GM18858 (cell line): ENCODE measurements at regions not wholly inside any gene's neighbourhood (a gene's known extent, or its start where the extent isn't known, plus 50 kb on each side); places are given as distances from the start of the nearest gene placed in this dataset.
"Not testable (repeated sequence)": the region's sequence is repeated elsewhere in the genome, so short reads cannot be mapped to it uniquely, and the experiment has no call there.

ENCODE experiments used
- ATAC-seq: cut with Tn5 transposase; IDR thresholded peaks from one replicate; pipeline ENCODE4 v1.9.1; 2021; ENCODE audit not compliant: unreplicated experiment

DNA sequence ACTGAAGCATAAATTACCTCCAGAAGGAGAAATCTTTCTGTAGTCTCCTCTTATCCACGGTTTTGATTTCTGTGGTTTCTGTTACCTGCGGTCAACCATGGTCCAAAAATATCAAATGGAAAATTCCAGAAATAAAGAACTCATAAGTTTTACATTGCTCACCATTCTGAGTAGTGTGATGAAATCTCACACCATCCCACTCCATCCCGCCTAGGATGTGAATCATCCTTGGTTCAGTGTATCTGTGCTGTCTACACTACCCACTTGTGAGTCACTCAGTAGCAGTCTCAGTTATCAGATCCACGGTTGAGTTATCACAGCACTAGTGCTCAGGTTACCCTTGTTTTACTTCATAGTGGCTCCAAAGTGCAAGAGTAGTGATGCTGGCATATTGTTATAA, 371.2 kb downstream of the NFIB start:
- ATAC-seq: no peak

DNA sequence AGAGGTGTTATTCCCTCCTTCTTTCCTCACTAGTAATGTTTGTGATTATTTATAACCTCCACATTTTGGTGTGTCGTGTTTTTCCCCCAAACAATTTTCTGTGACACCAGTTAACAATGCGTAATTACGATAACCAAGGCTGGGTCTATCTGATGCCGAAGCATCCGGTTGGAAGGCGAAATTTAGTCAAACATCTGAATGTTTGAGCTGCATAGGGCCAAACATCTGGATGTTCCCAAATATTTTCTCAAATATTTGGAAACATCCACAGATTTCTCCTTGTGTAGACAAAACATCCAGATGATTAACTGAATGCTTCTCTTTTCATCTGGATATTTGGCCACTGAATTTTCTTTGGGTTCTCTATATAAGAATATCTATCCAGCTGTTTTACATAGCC, 371.7 kb downstream of the NFIB start:
- no peak for ATAC-seq

DNA sequence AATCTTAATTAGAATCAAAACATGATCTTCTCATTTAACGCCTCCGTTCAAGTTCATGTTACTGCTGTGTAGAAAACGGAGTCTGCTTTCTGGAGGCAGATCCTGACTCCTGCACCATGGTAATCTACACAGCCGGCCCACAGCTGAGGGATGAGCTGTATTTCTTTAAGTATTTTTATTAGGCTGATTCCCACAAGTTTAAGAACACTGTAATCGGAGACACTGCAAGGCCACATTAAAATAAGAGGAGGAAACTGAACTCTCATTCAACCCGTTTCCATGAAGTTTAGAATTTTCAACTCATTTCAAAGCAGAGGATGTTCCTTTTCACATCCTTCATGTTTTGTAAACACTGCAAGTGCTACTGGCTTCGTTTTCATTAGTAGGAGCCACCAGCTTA, 372.2 kb downstream of the NFIB start:
- ATAC-seq: no peak

DNA sequence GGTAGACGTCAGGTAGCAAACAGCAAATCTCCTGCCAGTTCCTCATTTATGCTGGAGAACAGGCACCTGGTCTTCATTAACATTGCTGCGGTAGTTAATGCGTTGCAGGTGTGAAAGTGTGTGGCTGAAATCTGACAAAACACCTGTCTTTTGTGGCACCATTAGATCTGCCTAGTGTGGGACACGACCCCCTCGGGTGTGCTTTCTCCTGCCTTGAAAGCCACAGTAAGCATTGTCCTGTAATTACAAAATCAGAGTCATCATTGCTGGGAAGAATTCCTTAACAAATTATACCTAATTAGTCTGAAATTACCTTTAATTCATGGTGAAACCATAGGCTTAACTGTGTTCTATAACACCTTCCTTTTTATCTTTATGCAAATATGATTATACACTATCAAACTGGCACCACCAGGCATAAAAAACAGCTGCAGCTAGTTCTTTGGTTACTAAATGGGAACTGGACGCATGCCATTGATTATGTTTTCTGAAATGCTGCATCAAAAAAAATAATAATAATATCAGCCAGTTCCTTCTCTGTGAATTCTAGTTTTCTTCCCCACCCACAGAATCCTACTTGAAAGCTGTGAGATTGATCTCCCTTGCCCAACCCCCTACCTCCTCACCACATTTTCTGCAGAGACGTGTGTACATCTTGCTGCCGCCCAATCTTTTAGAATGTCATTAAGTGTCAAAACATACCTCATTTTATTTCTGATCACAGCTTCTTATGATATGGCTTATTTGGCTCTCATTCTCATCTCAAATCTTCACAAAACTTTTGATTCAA, 374.0 kb downstream of the NFIB start:
- ATAC-seq: no peak

DNA sequence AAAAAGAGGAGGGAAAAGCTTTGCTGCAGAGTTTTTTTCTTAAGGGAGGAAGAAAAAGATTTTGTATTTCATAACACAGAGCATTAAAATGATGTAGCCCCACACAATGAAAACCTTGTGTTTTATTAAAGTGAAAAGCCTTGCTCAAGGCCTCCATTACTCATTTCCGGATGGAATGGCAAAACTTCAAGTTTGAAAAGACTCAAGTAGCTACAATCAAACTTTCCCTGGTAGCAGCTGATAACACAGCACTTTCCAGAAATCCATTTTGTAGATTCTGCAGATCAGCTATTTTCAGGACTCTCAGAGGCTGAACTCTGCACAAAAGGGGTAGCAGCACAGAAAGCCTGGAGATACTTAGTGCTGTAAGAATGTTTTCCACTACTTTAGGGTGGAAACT, 374.8 kb downstream of the NFIB start:
- no peak for ATAC-seq

DNA sequence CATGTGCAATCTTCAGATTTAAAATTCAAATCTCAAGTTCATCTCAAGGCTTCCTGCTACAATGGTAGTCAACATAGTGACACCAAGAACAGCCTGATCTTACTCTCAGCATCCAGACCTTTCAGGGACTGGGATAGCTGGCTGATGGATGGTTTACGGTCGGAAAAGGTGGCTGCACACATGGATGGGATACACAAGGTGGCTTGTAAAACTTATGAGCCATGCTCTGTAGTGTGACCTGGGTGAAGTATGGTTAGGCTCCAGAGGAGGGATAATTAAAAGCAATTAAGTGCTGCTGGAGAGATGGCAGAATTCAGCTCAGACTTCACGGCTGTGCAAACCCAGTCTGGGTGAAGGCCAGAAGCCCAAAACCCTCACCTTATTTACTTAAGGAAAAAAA, 379.5 kb downstream of the NFIB start:
- ATAC-seq: no peak

DNA sequence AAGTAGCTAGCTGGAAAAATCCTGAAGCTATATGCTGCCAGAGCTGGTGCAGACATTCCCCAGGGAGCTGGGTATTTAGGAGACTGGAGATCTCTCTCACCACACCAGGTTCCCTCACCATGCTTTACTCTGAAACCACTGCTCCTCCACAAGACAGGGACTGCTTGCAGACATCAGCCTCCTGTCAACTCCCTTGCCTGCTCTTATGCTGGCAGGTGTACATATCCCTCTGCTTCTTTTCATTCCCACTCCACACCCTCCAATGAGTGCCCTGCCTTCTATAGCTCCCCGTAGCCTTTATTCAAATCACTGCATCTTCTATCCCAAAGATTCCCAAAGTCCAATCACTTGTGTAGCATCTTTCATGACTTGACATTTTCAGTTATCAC, 380.7 kb downstream of the NFIB start:
- no peak for ATAC-seq

DNA sequence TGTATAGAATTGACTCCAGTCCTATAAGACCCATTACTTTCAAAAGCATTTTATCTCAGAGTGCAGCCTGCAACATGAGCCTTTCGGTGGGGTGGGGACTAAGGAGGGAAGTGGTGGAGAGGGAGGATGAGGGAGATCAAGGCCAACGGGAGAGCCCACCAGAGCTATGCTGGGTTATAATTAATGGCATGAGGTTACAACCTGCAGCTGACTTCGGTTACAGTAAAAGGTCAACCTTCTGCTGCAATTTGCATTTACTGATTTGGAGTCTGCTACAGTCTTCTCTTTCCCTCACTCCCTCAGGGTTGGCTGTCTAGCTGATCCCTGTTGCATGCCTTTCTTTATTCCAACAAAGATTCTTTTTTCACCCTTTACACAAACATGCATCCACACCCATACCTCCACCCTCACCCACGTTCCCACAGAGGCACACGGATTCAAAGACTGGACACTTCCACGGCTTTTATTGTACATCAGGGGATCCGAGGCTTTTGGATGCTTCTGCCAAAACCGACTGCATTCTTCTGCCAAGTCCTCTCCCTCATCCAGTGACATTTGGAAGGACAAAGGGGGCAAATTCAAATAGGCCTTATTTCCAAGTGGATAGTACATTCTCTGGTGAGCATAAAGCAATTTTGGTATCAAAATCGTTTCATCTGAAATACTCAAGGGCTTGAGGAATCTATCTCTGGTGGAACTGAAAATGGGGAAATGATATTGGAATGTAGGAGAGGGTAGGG, 381.2 kb downstream of the NFIB start:
- ATAC-seq: no peak

DNA sequence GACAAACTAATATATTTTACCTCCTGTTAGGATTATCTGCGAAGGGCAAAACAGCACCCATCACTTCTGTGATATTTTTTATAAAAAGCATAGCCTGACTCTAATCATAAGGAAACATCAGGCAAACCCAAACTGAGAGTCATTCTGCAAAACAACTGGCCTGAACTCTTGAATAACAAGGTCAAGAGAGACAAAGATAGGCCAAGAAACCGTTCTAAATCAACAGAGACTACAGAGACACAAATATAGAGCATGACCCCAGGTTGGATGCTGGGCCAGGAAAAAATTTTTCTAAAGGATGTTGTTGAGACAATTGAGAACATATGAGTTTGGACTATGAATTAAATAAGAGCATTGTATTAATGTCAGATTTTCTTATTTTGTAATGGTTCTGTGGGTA, 384.9 kb downstream of the NFIB start:
- no peak for ATAC-seq

DNA sequence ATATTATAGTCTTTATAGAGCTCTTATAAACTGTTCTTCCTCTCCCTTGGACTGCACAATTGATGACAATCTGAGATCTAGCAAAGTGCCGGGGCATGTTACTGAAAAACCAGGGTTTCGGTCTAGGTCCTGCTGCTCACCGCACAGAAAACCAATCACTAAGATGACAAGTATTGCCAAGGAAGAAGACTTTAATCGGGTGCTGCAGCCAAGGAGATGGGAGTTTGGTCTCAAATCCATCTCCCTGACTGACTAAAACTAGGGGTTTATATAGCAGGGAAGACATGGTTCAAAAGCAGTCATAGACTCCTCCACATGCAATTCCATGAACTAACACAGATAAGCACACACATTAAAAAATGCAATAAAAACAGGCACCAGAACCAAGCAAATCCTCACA, 390.6 kb downstream of the NFIB start:
- ATAC-seq: no peak

DNA sequence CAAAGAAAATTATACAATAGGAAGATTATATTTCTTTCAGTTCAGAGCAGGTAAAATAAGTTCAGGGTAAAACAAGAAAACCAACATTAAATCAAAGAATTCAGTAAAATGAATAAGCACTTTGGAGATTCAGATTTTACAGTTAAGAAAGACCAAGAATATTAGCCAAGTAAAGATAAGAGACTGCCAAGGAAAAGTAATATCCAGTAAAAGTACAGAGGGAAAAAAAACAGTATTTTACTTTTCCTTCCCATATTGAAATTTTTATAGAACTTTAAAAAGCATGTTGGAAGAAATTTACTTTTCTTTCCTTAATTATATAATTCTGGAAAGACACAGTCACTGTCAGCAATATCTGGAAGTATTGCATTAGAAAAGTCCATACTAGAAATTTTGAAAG, 393.4 kb downstream of the NFIB start:
- no peak for ATAC-seq

DNA sequence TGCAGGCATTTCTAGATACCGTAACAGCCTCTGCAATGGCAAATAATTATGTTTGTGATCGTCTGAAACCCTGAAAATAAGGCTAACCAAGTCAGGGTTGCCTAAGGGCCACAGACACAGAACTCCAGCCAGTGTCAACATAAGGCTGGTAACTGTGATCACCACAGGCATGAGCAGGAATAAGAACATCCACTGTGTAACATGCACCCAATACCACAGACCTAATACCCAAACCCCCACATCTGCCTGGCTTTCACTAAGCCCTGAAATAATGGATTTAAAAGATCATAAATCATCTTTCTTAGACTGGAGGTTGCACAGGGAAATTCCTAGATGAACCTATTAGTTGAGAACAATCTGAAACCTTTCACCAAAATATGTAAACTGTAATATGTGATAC, 394.5 kb downstream of the NFIB start:
- no peak for ATAC-seq

DNA sequence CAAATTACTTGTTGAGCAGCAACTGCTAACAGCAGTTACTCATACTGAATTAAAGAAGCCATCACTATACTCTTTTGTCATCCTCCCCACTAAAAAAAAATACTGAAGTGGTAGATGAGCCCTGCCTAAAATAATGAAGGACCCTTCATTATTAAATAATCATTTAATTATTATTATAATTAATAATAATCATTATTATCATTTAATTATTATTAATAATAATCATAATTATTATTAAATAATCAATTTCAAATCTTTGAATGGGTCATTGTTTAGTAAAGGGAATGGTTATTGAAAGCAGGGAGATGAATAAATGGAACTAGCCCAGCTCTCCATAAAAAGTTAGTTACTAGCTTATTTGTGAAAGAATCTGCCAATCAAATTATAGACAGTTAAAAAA, 396.4 kb downstream of the NFIB start:
- ATAC-seq: no peak

DNA sequence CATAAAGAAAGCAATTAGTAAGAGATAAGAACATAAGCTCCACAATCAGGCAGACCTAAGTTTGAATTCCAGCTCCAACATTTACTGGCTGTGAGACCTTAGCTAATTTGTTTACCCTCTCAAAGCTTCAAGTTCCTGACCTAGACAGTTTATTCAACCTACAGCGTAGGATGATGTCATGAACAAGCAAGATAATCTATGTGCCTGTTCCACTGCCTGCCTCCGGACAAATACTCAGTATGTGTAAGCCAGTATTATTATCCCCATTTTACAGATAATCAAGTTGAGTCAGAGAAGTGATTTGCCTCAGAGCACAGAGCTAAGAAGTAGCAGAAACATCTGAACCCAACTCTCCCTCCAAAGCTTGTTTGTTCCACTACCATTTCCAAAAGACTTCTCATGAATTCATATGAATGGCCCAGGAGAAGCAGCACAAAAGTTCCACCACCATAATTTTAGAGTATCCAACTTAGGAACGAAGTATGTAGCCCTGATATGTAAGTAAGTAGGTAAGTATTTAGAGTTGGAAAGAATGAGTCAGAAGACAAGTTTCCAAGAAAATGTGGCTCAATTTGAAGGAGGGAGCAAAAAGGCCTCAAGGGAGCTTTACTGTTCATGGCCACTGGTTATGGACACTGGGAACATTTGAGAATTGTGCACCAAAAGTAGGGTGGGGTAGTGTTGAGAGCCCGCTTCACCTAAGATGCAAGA, 398.2 kb downstream of the NFIB start:
- ATAC-seq: no peak

DNA sequence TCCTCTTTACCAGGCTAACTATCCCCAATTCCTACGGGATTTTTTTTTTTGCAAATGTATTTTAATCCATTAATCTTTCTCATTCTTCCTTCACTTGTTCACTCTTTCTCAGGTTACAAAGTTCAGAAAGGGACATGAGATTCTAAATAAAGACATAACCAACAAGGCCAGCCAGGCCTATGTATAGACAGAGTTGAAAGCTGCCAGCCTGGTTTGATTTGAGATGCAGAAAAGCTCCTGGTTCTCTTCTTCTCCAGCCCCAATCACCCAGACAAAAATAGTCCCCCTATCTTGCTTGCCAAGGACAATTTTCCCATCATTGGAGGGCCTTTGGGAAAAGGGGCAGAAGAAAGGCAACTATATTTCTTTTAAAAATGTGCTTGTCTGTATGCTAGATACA, 398.8 kb downstream of the NFIB start:
- no peak for ATAC-seq

DNA sequence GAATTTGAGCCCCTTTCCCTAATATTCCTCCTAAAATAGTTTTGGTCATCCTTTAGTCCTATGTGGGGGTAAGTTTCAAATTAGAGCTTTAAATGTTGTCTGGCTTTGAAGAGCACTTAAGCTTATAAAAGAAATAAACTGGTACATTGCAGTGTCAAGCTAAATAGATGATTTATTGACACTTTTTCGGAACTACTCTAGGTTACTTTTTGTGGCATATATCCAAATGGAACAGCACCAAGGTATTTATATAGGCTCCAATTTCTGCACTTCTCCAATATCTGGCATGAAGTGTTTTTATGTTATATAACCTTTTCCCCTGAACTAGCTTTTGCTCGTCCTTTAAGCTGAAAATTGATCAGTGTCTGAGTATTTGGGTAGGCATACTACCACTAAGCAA, 402.5 kb downstream of the NFIB start:
- ATAC-seq: no peak

DNA sequence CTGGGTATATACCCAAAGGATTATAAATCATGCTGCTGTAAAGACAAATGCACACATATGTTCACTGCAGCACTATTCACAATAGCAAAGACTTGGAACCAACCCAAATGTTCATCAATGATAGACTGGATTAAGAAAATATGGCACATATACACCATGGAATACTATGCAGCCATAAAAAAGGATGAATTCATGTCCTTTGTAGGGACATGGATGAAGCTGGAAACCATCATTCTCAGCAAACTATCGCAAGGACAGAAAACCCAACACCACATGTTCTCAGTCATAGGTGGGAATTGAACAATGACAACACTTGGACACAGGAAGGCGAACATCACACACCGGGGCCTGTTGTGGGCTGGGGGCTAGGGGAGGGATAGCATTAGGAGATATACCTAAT, 406.1 kb downstream of the NFIB start:
- not testable (repeated sequence) for ATAC-seq

DNA sequence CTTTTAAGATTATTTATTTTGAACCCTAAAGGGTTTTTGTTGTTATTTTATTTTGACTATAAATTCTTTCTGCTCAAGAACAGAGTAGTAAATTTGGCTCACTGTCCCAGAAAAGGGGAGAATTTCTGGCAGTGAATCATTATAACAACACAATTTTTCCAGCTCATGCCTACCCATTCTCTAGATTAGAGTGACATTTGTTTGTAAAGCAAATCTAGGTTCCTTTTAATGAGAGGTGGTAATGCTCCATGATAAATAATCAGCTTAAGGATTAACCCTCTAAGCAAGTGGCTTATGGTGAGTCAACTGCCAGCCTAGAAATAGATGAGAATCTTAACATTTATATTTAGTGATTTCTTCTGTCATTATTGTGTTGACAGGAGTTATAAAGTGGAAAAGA, 409.2 kb downstream of the NFIB start:
- no peak for ATAC-seq

DNA sequence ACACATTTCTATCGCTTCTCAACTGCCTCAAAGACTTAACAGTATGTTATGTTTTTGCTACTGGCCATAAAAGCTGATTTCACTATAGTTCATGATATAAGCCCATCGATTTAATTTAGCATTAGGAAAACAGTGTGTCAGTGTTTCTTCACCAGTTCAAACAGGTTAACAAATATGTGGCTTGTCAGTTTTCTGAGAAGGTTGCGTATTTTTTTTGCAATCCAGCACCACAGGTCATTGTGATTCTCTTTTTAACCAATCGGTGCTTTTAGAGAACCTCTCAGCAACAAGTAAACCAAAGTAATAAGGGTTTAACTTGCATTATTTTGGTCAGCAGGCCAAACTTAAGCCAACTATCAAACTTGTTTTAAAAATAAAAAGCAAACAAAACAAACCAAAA, 409.6 kb downstream of the NFIB start:
- ATAC-seq: no peak

DNA sequence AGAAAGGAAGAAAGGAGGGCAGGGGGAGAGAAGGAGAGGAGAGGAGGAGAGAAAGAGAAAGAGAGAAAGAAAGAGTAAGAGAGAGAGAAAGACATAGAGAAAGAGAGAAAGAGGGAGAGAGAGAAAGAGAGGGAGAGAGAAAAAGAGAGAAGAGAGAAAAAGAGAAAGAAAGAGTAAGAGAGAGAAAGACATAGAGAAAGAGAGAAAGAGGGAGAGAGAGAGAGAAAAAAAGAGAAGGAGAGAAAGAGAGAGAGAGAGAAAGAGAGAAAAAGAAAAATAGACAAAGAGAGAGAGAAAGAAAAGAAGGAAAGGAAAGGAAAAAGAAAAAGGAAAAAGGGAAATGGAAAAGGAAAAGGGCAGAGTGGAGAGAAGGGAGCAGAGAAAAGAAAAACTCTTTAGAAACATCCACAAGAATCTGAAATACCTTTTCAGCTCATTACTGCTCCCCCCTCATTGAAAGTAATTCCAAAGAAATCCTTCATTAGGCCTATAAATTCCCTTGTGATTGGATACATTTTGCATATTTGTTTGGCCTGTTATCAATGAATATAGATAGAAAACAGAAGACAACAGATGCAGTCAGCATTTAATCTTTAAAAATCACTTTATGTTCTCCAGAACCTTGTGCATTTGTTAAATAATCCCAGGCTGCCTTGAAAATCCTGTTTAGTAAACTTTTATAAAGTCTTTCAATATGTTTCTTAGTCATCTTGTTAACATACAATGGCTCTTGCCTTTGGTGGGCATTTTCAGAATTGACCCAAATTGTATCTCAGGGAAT, 411.5 kb downstream of the NFIB start:
- no peak for ATAC-seq

DNA sequence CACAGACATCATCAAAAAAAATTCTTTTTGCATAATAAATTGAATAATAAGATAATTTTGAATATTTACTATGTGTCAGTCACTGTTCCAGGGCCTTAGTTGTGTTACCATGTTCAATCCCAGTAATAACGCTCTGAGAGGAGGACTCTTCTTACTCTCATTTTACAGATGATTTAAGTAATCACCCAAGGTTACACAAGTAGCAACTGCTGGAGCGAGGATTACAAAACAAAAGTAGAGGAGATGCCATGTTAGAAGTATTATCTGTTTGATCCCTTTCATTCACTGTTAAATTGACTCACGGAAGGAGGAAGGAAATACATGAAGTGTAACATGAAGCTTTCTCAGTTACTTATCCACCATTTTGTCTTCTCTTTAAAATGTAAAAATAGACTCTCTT, 412.8 kb downstream of the NFIB start:
- ATAC-seq: no peak
